Pancreas (tissue), 10 donors: ENCODE measurements at regions not wholly inside any gene's neighbourhood (a gene's known extent, or its start where the extent isn't known, plus 50 kb on each side); places are given as distances from the start of the nearest gene placed in this dataset.
A peak's percentile ranks its signal among the peaks of the same experiment; 100 is the strongest.
"Not testable (repeated sequence)": the region's sequence is repeated elsewhere in the genome, so short reads cannot be mapped to it uniquely, and the experiment has no call there.

Source experiments
- ATAC-seq, 4 donors: fragments of 200-7000 bp; cut with Tn5 transposase; one replicate each; pipeline versions ENCODE4 v1.8.0 to v1.9.1; 2020; ENCODE audit warnings: mild to moderate bottlenecking in 4 of 4, moderate library complexity in 4 of 4
- DNase-seq, 6 donors: peaks; one replicate each; pipeline ENCODE4 v3.0.0-alpha.2; 2020
- FAIRE-seq: peaks from 2 replicates; lab custom pipeline; 2012; peaks lifted over from hg19 to GRCh38; lab: Jason Lieb, UNC
- H3K27ac ChIP-seq, 4 donors: fragments of 200-600 bp; sonication (generic); 1 replicate in 3 of 4; 2 replicates in 1 of 4; pipeline versions ENCODE4 v1.5.0 to v1.8.0; 2020
- H3K27me3 ChIP-seq, 4 donors: fragments of 200-600 bp; one replicate each; pipeline ENCODE4 v1.8.0; 2021
- H3K36me3 ChIP-seq, 3 donors: fragments of 200-600 bp; sonication (generic) in 1 of 3; one replicate each; pipeline versions ENCODE4 v1.5.0 to v1.8.0; 2020 to 2021
- H3K4me1 ChIP-seq, 3 donors: fragments of 200-600 bp; one replicate each; pipeline ENCODE4 v1.8.0; 2021
- H3K4me3 ChIP-seq, 4 donors: fragments of 200-600 bp; sonication (generic) in 2 of 4; one replicate each; pipeline versions ENCODE4 v1.5.0 to v1.8.0; 2020 to 2021
- H3K9me3 ChIP-seq, 4 donors: fragments of 200-600 bp; one replicate each; pipeline ENCODE4 v1.8.0; 2021
- WGBS, 2 donors: extraction: QIAGEN DNeasy Blood & Tissue Kit; methylation state at CpG; one replicate each; pipeline ENCODE4 v1.1.7; 2013; 5-methylcytosine and 5-hydroxymethylcytosine counted together
- intact Hi-C, 3 donors: fragments of 100-400 bp; cut with DNase I; formaldehyde crosslinking; loops; one replicate each; pipeline versions ENCODE4 v1.11.1 to v1.14.2; 2022
- TF ChIP-seq, protein P1 (sequence below), 4 donors: fragments of 200-600 bp; sonication (generic) in 3 of 4; IDR thresholded peaks; one replicate each; pipeline versions ENCODE4 v1.5.0 to v1.8.0; 2021; ENCODE audit warnings: antibody characterized with exemption in 4 of 4
- donor health status: healthy with polysubstance abuse.
- donor health status: DM: no; HTN: no; CAD: no; lungs with moderate emphysema.
- donor health status: DM: no; HTN: no; CAD: no.
- donor health status: control.
- donor health status: control.
- donor health status: Bipolar disorder and iron deficiency.
- donor health status: DM: yes; HTN: yes; CAD: no.
- donor health status: DM: no; HTN: no; CAD: no.
- donor health status: DM: no; HTN: no; CAD: no.
- donor health status: DM: yes; HTN: yes; CAD: no.

DNA sequence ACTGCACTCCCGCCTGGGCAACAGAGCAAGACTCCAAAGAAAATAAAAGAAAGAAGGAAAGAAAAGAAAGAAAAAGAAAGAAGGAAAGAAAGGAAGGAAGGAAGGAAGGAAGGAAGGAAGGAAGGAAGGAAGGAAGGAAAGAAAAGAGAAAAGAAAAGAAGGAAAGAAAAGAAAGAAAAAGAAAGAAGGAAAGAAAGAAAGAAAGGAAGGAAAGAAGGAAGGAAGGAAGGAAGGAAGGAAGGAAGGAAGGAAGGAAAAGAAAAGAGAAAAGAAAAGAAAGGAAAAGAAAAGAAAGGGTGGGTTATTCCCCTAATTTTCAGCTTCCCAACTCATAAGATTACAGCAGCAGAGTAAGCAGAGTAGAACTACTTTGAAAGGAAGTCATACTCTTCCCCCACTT lies 64.4 kb downstream of the TMEM200C start:
- H3K36me3 ChIP-seq, H3K27ac ChIP-seq, H3K9me3 ChIP-seq, FAIRE-seq, DNase-seq, H3K4me3 ChIP-seq, H3K27me3 ChIP-seq, H3K4me1 ChIP-seq, ATAC-seq, intact Hi-C loops: not testable (repeated sequence)
- WGBS, 2 donors, result 60 to 89% methylated on average over 1 of the region's 1 CpG

DNA sequence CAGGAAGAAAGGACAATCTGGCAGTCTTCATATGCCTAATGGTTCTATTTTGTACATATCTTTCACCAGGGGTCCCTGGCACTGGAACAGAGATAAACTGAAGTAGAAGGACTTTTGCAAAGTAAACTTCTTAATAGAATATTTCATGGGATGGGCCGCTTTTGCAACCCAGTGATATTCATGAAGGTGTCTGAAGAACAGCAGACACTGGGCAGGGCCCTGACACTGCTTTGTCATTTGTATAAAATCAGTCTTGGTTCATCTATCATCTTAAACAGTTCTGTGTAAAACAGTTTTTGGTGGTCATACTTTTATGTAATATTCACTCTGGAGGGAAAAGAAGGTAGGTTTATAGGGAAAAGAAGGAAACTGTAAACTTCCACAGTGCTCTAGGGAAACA lies 66.4 kb downstream of the TMEM200C start:
- intact Hi-C loops, result no loop called here
- Histone ChIP-seq H3K4me1 (no peaks in the 10 kb centered on the region), H3K27ac (no peak overlapping the region), H3K4me3 (no peak overlapping the region), H3K36me3 (no peaks in the 10 kb centered on the region), H3K27me3 (no peaks in the 10 kb centered on the region), H3K9me3 (no peaks in the 10 kb centered on the region)
- FAIRE-seq (no peak), DNase-seq (no peak), ATAC-seq (no peak)
- 54 to 59% methylated on average over 1 of the region's 1 CpG for WGBS, 2 donors
- TF ChIP-seq, protein P1, sequence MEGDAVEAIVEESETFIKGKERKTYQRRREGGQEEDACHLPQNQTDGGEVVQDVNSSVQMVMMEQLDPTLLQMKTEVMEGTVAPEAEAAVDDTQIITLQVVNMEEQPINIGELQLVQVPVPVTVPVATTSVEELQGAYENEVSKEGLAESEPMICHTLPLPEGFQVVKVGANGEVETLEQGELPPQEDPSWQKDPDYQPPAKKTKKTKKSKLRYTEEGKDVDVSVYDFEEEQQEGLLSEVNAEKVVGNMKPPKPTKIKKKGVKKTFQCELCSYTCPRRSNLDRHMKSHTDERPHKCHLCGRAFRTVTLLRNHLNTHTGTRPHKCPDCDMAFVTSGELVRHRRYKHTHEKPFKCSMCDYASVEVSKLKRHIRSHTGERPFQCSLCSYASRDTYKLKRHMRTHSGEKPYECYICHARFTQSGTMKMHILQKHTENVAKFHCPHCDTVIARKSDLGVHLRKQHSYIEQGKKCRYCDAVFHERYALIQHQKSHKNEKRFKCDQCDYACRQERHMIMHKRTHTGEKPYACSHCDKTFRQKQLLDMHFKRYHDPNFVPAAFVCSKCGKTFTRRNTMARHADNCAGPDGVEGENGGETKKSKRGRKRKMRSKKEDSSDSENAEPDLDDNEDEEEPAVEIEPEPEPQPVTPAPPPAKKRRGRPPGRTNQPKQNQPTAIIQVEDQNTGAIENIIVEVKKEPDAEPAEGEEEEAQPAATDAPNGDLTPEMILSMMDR (IDR thresholded peaks at IDR 0.05), result no peak

DNA sequence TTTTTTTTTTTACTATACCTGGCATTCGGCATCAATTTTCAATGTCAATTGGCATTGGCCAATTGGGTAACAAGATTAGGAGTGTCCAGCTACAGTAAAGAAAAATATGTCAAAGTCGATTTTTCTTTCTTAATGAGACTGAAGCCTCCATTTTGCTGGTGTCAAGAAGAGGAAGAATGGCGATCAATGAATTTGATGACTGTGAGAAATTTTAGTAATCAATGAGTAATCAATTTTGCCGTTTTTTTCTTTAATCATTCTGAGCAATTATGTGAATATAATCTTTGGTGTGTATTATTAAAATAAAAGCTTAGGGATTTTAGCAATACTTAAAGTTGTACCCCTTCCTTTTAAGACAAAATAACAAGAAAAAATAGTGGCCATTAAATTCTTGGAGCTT lies 69.7 kb downstream of the TMEM200C start:
- Histone ChIP-seq H3K36me3 (no peaks in the 10 kb centered on the region), H3K4me3 (no peak overlapping the region), H3K27ac (no peak overlapping the region), H3K9me3 (no peaks in the 10 kb centered on the region), H3K27me3 (no peaks in the 10 kb centered on the region), H3K4me1 (no peaks in the 10 kb centered on the region)
- TF ChIP-seq, protein P1 (IDR thresholded peaks at IDR 0.05), result no peak
- ATAC-seq (no peak), FAIRE-seq (no peak), DNase-seq (no peak)
- 60 to 62% methylated on average over 4 of the region's 4 CpGs for WGBS, 2 donors
- intact Hi-C loops, result no loop called here

DNA sequence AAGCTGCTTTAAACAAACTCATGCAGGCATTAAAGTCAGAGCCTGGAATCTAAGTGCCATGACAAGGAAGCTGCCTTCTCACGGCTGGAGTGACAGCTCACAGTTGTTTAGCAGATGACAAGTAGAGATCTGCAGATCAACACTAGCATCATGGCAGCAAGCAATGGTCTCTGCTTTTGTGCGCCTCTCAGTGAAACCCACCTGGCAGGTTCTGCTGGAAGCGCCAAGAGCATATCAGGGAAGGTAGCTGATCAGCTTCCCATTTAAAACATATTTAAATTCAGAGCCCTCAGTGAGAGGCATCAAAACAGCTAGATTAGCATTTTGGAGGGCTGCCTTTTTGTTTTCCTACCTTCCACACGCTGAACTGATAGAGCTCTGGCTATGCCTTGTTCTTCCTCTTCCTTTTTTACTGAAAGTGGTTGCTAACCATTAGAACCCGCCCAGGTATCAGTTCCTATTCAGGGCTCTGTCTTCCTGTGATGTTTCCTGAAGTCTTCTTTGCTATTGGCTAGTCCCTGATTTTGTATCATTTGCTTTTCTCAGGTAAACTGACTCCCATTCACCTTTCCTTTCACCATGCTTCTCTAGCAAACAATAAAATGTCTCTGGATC lies 70.8 kb downstream of the TMEM200C start:
- no peak overlapping the region for H3K4me3 ChIP-seq
- H3K4me1 ChIP-seq, result no peaks in the 10 kb centered on the region
- H3K9me3 ChIP-seq, result no peaks in the 10 kb centered on the region
- no peak overlapping the region for H3K27ac ChIP-seq
- TF ChIP-seq, protein P1 (IDR thresholded peaks at IDR 0.05), result no peak
- ATAC-seq (no peak), DNase-seq (no peak), FAIRE-seq (no peak)
- no peaks in the 10 kb centered on the region for H3K27me3 ChIP-seq
- H3K36me3 ChIP-seq, result no peaks in the 10 kb centered on the region
- intact Hi-C loops, result no loop called here
- 18 to 24% methylated on average over 5 of the region's 5 CpGs for WGBS, 2 donors

DNA sequence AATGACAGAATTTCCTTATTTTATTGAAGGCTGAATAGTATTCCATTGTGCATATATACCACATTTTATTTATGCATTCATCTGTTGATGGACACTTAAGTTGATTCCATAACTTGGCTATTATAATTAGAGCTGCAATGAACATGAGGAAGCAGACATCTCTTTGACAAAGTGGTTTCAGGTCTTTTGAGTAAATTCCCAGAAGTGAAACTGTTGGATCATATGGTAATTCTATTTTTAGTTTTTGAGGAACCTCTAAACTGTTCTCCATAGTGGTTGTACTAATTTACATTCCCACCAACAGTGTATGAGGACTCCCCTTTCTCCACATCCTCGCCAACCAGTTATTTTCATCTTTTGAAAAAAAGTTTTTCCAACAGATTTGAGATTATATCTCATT lies 77.5 kb downstream of the TMEM200C start:
- peak in 2 of 4 donors; percentile 19 to 22 for ATAC-seq
- DNase-seq, result no peak
- H3K4me1 ChIP-seq, result no peaks in the 10 kb centered on the region
- TF ChIP-seq, protein P1 (IDR thresholded peaks at IDR 0.05), result no peak
- no peaks in the 10 kb centered on the region for H3K27me3 ChIP-seq
- WGBS, 2 donors, result 68 to 82% methylated on average over 1 of the region's 1 CpG
- H3K9me3 ChIP-seq, result no peaks in the 10 kb centered on the region
- intact Hi-C loops, result no loop called here
- no peaks in the 10 kb centered on the region for H3K36me3 ChIP-seq
- no peak overlapping the region for H3K27ac ChIP-seq
- H3K4me3 ChIP-seq, result no peak overlapping the region
- FAIRE-seq, result no peak
